K562 (cell line): ENCODE measurements at regions not wholly inside any gene's neighbourhood (a gene's known extent, or its start where the extent isn't known, plus 50 kb on each side); places are given as distances from the start of the nearest gene placed in this dataset.

Experiments used
- BRCA1 ChIP-seq, 2 experiments: fragments of 450-650 bp in 1 of 2; sonication (generic) in 1 of 2; formaldehyde crosslinking in 1 of 2; IDR thresholded peaks; 2 replicates each; pipeline versions ENCODE4 v1.5.0 to v1.6.1; 2017 to 2020; ENCODE audit warnings: mild to moderate bottlenecking in 1 of 2, missing genetic modification reagents in 1 of 2
- SPI1 ChIP-seq: IDR thresholded peaks from 2 replicates; pipeline ENCODE4 v1.6.1; 2011; ENCODE audit warnings: low read depth, low read length, control low read depth, borderline replicate concordance
- ZNF318 ChIP-seq, 2 experiments: fragments of 450-650 bp; IDR thresholded peaks; 2 replicates each; pipeline ENCODE4 v1.6.1; 2016; ENCODE audit warnings: mild to moderate bottlenecking in 2 of 2, borderline replicate concordance in 1 of 2, low read depth in 1 of 2, moderate library complexity in 1 of 2
- ZNF592 ChIP-seq: fragments of 450-650 bp; IDR thresholded peaks from 2 replicates; pipeline ENCODE4 v1.6.1; 2017; ENCODE audit warnings: antibody characterized with exemption, mild to moderate bottlenecking

GRCh38 chr14:105899071-105899641 is 372.8 kb downstream of the TMEM121 start (continued):
- TF ChIP-seq ZNF318 (IDR thresholded peaks at IDR 0.05; ENCODE audit: borderline replicate concordance in 1 of 2, low read depth in 1 of 2) (no peak), BRCA1 (IDR thresholded peaks at IDR 0.05) (no peak), BRCA1 (CRISPR knock-in tag; IDR thresholded peaks at IDR 0.05) (no peak), SPI1 (no peak), ZNF592 (no peak)
